GM19239 (cell line): ENCODE measurements at regions not wholly inside any gene's neighbourhood (a gene's known extent, or its start where the extent isn't known, plus 50 kb on each side); places are given as distances from the start of the nearest gene placed in this dataset.

Experiments
- DNase-seq: peaks from one replicate; pipeline ENCODE4 v3.0.0; 2011; ENCODE audit warnings: low spot score; ENCODE audit not compliant: insufficient read length
- FAIRE-seq: peaks from 2 replicates; lab custom pipeline; 2011; peaks lifted over from hg19 to GRCh38; lab: Jason Lieb, UNC

DNA sequence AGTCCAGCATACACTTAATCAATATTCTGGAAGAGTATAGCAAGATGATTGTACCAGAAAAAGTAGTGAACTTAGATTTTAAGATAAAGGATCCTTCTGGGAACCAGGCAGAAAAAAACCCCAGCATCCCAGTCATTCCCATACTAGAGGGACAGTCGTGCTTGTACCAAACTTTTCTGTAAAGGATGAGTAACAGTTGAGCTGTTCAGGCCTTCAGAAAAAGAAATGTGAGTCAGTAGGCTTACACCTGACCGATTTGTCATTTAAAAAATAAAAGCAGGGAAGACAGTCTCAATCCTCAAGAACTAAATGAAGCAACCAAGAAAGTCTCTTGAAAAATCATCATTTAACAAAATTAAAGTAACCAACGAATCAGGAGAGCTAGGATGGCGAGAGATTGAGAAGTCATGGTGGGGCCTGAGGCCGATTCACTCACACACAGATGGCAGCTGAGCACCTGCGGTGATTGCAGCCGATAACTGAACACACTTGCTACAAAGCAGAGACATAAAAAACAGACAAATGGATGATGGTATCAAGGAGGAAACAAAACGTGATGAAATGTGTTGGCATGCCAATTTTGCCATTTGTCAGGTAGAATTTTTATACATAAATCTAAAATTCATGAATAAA is 170.0 kb upstream of the ALKAL2 start:
- FAIRE-seq (no peak), DNase-seq (no peak)

DNA sequence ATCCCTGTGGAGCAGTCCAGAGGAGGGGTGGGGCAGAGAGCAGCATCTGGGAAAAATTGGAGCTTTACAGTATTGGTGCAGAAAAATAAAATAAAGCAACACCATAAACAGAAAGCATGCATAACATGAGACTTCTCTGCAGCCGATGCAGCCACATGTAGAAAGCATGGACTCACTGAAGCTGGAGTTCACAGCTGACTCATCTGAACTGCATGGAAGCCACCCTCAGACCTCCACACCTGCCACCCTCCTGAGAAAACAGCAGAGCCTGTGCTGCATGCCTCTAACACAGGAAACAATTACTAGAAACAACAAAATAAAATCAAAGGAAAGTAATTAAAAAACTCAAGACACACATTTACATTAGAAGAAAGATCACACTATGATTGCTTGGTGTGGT is 169.4 kb upstream of the ALKAL2 start:
- no peak for DNase-seq
- no peak for FAIRE-seq

DNA sequence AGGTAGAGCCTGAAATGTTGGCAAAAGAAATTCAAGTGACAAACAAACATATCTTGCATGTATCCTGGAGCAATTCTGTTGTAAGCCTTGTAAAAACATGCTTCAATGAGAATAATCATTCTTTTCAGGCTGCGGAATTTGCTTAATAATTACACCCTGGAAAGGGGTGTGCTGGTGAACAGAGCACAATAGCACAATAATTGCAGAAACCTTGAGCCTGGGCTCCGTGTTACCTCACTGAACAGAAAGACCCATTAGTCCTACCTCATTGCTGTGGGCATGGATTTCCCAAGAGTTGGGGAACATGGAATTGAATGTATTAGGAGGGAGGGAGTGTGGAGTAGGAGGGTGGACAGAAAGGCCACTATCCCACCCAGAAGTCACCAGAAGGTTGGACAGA is 168.0 kb upstream of the ALKAL2 start:
- FAIRE-seq, result no peak
- DNase-seq, result no peak

DNA sequence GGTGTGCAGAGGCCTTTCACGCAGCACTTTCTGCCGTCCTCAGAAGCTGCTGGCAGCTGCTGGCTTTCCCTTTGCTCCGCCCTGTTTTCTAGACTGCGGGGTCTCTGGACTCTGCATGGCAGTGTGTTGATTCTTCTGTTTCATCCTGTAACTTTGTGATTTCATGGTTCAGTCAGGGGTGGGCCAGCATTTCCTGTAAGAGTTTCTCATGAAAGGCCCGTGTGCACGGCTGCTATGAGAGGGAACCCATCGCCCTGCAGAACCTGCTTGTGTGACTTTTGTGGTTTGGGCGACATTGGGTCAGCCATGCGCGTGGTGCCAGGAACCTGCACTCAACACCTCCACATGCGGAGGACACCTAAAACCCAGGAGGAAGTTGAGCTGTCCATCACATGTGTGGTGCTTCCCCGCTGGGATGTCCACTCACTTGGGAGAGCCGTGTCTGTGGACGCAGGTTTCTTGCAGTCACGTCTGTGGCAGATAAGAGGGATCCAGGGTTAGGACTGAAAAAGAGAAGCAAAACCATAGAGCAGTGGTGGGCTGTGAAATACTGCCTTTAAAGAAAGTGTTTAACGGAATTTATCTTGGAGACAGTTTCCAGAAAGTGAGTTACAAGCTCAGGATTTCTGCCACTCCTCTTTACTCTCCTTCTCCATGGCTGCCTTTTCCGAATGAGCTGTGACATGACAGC is 167.3 kb upstream of the ALKAL2 start:
- FAIRE-seq, result no peak
- no peak for DNase-seq

DNA sequence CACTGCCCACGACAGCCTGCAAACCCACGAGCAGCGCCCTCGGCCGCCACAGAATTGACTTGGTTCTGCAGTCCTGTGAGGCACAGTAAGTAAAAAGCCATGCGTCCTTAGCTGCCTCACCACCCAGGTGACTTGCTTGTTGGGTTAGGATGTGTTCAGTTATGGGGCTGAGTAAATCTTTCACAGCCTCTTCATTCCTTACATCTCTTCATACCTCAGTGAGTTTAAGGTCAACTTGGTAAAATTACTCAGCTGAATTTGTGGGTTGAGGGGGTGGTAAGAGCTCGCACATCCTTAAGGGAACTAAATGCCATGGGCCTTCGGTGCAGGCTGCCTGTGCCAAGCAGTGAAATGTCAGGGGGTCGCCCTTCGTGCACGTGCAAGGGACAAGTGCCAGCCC is 165.2 kb upstream of the ALKAL2 start:
- FAIRE-seq (no peak), DNase-seq (no peak)

DNA sequence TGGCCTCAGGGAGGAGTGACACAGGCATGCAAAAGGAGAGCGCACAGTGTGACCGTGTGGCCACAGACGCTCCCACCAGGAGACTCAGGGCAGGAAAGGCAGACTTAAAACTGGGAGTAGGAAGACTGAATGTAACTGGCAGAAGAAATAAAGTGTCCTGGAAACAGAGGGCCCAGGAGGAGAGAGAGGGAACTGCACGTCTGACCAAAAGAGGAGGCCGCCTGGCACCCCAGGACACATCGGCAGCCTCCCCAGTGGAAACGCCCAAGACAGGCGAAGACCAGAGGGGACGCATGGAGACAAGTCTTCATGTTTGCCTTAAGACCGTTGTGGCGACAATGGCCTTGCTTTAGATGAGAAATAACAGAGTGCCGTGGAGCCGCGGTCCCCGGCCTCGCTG is 163.6 kb upstream of the ALKAL2 start:
- DNase-seq (no peak), FAIRE-seq (no peak)

DNA sequence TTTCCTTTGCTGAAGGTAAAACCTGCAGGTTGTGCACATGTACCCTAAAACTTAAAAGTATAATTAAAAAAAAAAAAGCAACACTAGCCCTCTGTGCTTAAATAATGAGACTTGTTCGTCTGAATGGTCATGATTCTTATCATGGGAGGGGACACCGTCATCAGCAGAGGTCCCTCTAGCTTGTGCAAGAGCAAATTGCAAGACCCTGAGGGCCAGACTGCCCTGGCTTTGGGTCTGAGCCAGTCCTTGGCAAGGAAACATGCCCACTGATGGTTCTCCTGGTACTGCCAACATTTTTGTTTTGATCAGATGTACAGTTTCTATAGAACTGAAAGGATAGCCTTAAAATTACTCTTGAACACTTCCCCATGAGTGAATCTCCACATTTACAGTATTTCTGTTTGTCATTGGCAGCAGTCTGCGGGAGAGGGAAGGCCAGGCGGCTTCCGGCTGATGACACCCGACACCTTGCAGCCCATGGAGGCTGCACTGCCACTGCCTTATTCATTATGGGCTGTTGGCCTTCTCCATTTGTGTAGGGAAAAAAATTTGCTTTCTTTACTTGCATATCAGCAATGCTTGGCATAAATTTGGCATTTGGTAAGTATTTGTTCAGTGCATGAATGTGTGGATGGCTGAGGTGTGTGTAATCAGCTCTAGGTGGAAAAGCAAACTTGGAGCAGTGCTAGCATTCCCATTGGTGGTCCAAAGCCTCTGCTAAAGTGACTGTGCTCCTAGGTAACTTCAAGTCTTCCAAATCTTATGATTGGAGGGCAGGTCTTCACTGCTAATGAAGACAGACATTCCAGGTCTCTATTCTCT is 161.6 kb upstream of the ALKAL2 start:
- no peak for DNase-seq
- no peak for FAIRE-seq

DNA sequence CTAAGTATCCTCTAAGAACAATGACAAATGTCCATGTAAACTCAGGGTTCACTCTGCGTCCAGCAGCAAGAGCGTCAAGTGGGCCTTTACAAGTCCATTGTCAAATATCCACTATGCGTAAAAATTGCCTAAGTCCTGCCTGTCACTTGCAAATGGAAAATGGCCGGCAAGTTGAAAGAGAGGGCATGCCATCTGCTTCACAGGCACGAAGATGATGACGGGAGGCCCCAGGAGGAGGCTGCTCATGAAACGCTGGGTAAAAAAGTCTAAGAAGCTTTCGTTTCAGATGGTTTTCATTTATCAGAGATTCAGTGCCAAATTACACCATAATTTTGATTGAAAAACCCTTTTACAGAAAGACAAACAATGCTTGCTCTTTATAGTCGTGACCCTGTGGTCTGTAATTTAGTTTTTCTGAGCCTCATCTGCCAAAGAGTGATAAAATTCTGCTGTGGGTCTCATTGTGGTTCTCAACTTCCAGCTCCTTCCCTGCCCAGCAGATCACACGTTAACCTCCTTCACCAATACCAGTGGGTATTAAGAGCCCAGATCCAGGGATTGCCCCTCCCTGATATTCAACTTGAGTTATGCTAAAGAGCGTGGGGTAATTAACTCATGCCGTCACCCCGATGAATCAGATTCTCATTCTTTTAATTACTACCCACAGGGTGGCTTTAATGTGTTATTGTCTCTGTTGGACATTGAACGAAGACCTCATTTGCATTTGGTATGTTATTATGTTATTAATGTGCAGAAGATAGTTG is 160.2 kb upstream of the ALKAL2 start:
- FAIRE-seq (no peak), DNase-seq (no peak)

DNA sequence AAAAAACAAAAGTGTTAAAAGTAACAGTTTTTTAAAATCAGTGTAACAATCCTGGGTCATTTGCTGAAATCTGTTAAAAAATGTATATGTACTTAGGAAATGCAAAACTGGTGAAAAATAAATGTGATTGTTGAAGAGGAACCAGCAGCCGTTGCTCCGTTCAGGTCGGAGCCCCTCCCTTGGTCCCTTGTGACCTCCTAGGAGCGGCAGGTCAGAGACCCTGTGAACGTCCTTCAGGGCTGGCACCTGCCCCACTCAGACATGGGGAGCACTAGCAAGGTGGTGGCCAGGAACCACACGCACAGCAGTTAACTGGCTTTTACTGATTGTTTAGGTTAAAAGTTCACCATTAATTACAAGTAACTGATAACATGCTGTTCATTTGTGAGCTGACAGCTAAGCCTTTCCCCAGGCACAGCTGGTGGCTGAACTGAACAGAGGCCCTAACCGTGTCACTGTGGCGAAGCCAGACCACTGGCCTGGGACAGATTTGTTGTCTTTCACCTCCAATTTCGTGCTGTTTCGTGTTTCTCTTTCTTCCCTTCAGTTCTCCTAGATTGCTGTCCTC is 159.2 kb upstream of the ALKAL2 start:
- DNase-seq (no peak), FAIRE-seq (no peak)

DNA sequence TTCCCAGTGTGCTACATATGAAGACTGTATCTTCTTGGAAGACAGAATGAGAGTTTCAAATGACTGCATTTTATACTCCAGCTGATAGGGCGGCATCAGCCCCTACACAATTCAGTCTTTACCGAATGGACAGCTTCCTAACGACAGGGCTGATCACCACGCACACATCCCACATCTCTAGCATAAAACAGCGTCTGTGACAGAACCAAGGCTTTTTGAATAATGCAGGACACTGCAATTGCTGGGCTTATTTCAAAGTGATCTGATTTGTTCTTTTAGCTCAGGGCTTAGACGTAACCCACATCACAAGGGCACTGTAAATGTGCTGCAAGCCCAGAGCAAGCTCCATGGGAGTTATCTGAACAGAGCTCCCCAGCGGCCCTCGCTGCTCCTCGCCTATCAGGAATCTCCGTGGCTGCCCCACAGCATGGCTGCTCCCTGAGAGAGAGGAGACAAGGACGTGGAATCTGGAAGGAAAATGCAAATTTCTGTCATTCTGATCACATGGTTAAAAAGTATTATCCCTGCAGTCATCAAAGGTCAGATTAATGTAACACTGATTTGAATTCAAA is 158.5 kb upstream of the ALKAL2 start:
- DNase-seq, result no peak
- no peak for FAIRE-seq

DNA sequence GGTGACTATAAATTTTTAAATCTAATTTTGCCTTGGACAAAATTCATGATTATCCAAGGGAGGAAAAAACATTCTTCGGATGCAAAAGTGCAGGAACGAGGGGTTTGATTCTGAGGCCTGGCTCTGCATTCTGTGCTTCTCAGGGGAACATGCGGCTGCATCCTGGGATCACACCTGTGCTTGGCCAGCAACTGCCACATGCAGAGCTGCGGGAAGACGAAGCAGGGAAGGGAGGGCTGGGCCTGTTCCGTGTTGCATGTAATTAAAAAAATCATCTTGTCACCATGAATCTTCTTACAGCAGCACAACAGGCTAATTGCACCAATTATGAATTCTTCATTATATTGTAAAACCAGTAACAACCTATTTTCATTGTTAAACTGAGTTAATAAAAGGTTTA is 158.0 kb upstream of the ALKAL2 start:
- DNase-seq, result no peak
- FAIRE-seq, result no peak

DNA sequence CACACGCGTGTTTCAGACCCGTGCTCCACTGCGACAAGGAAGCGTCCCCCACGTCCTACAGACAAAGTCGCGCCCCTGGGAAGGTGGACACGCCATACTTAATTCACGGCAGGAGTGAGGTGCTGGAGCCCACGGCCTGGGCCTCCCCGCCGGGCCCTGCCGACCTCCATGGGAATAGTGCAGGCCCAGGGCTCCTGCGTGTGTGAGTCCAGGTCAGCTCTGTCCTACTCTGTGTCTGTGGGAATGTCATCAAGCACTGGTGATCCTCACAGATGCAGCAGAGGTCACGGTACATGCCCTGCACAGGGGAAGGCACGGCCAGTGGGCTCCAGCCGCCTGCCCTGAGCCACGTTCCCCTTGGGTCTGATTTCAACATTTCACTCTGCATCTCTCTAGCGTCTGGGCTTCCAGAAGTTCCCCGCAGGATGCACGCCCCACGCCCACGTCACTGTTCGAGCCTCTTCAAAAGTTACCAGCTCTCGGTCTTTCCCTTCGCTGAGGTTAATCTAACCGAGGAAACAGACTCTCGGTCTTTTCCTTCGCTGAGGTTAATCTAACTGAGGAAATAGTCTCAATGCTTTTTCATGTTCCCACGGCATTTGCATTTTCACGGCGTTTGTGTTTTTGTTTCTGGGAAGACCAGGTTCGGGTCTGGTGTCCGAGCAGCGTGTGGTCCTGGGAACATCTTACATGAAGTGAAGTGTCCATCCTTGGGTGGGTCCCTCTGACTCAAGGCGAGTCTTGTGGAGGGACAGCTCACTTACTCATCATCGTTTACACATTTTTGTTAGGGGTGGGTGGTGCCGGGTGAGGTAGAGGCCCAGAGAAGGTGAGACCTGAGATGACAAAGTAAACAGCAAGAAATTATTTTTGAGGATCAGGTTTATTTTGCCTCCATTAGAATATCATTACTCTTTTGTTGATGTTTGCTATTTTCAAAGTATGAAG is 157.3 kb upstream of the ALKAL2 start:
- FAIRE-seq (no peak), DNase-seq (no peak)

DNA sequence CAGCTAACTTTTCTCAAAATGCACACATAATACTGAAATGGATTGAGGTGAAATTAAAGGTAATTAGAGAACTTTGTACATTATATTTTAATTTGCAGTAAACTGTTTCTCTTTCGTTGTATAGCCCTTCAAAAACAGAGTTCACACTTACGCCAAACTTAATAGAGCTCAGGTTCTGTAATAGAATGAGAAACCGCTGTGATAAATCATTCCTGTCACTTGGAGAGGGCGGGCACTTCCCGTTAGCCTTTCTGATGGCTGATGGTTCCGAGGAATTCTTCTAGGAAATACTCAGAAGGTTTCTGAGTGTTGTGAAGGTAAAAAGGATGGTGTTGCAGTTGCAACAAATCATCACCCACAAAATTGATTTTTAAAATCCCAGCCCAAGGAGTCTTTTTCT is 155.8 kb upstream of the ALKAL2 start:
- FAIRE-seq (no peak), DNase-seq (no peak)

DNA sequence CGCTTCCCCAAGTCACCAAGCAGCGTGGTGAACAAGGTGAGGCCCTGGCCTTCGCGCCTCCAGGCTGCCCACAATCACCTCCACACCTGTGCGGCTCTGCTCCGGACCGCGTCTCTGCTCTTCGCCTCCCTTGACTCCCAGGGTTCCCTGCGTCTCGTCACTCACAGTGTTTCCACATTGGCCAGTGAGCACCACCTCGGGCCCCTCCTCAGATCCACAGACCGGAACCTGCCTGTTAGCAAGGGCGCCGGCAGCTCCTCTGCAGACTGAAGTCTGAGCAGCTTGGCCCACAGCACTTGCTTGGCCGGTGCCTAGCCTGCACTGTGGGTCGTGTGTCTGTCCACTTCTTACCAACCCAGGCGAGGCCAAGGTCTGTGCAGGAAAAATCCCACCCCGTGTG is 155.3 kb upstream of the ALKAL2 start:
- DNase-seq (no peak), FAIRE-seq (no peak)

DNA sequence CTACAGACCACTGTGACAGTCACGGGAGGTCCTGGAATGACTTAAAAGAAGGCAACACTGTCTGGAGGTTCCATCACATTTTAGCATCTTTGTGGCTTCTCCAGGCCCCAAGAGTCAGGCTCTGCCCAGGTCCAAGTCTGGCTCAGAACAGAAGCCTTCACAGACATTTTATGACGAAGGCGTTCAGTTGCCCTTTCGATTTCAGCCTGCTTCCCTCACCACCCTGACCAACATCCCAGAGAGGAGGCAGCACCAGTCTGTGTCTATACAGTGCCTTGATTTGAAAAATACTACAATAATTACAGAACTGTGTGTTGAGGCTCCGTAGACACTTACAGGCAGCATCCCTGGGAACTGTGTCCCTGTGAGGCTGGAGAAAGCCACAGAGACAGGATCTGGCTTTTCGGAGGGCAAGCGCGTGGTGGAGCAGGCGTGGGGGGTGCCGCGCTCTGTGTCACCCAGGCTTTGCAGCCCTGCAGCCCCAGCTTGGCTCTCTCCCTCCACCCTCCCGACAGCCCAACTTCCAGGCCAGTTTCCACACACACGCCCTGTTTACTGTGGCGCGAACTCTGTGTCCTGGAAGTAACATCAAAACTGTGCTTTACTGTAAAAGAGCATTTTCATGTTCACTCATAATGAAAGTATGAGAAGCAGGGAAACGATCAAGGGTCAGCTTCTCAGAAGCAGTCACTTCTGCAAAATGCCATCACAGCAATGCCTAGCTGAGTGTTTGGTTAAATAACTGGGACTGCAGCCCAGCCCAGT is 153.5 kb upstream of the ALKAL2 start:
- FAIRE-seq, result no peak

DNA sequence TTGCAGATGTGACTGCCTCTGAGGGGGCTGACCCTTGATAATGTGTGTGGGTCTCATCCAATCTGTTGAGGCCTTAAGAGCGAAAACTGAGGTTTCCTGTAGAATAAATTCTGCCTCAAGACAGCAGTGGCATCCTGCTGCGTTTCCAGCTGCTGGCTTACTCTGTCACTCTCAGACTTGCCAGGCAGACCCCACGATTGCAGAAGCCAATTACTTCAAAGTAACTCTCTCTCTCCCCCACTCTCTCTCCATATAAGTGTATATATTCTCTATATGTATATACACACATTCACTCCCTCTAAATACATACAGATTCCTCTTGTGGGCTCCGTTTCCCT is 152.5 kb upstream of the ALKAL2 start:
- no peak for FAIRE-seq
- no peak for DNase-seq

More for the DNA sequence above, 153.5 kb upstream of the ALKAL2 start:
- no peak for DNase-seq

DNA sequence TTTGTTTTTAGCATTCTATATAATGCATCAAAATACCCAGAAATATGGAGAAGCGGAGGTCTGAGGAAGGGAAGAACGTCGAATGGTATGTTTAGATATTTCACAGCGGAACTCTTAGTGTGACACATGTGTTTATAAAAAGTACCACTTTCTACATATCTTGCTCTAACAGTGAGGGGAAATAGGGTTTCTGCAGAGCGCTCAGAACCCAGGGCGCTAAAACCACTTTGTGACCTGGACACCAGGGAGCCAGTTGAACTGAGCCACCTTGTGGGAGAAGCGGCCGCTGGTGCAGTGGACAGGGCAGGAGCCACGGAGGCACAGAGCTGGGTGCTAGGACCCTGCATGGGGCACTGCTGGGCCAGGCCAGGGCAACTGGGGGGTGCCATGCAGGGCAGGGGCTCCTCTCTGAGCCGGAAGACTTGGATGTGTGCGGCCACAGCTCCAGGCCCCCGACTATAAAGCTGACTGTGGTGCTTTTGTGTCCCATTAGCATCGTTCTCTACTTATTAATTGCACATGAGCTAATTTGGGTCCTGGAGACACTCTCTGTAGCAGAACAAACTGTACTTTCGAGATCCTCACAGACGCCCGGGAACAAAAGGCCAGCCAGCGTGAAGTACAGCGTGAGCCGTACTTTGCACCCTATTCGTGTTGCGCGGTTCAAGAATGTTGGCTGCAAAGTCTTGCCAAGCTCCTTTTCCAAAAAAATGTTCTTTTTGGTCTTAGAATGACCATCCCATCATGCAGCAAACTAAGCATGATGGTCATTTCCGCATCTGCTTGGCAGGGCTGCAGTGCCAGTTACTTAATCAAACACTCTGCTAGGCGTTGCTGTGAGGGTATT is 151.9 kb upstream of the ALKAL2 start:
- FAIRE-seq (no peak), DNase-seq (no peak)
